H1 (cell line): ENCODE measurements at regions not wholly inside any gene's neighbourhood (a gene's known extent, or its start where the extent isn't known, plus 50 kb on each side); places are given as distances from the start of the nearest gene placed in this dataset.

Experiments
- HDAC6 ChIP-seq: IDR thresholded peaks from one replicate; pipeline ENCODE4 v1.7.1; 2012; ENCODE audit warnings: low read depth, mild to moderate bottlenecking, inconsistent platforms, low read length, moderate library complexity
- KDM4A ChIP-seq: IDR thresholded peaks from one replicate; pipeline ENCODE4 v1.7.1; 2012; ENCODE audit warnings: low read depth, mild to moderate bottlenecking, moderate library complexity, low read length, inconsistent platforms; ENCODE audit not compliant: severe bottlenecking
- POLR2AphosphoS5 ChIP-seq: IDR thresholded peaks from 2 replicates; pipeline ENCODE4 v1.6.1; 2011; ENCODE audit warnings: low read depth, low read length
- RXRA ChIP-seq: IDR thresholded peaks from 2 replicates; pipeline ENCODE4 v1.6.1; 2011; ENCODE audit warnings: low read depth, mild to moderate bottlenecking, low read length, moderate library complexity; ENCODE audit not compliant: insufficient read depth
- SRF ChIP-seq: IDR thresholded peaks from 2 replicates; pipeline ENCODE4 v1.6.1; 2011; ENCODE audit warnings: mild to moderate bottlenecking, low read depth, low read length, moderate library complexity
- TAF1 ChIP-seq: IDR thresholded peaks from 2 replicates; pipeline ENCODE4 v1.6.1; 2011; ENCODE audit warnings: mild to moderate bottlenecking, low read depth, low read length
- TF ChIP-seq, protein P1 (sequence below): IDR thresholded peaks from 2 replicates; pipeline ENCODE4 v1.6.1; 2012; ENCODE audit warnings: inconsistent platforms
- TF ChIP-seq, protein P2 (sequence below), 3 experiments: IDR thresholded peaks; 1 replicate in 2 of 3; 2 replicates in 1 of 3; pipeline versions ENCODE4 v1.5.1 to v1.6.1; 2011; ENCODE audit warnings: low read length in 3 of 3, mild to moderate bottlenecking in 3 of 3, inconsistent platforms in 2 of 3, low read depth in 1 of 3, moderate library complexity in 1 of 3; ENCODE audit not compliant: insufficient read depth in 1 of 3; ENCODE audit errors: control extremely low read depth in 1 of 3

DNA sequence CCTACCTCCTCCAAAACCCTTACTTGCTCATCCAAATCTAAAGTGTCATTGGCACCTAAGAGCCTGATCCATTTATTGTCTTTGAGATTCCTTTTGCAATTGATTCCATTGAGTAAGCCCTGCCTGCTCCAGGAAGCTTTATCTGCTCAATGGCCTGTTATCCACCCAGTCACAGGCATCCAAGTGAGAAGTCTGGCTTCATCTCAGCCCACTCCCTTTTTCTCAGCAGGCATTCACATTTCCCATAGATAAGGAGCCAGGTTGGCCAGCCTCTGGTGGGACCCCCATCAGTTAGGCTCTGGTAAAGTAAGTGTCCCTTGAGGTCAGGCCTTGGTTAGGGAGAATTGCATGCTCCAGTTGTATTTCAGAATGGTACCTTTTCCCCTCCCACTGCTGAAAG, 396.2 kb upstream of the ST6GAL2 start:
- TF ChIP-seq, protein P1, sequence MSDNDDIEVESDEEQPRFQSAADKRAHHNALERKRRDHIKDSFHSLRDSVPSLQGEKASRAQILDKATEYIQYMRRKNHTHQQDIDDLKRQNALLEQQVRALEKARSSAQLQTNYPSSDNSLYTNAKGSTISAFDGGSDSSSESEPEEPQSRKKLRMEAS, result no peak
- TF ChIP-seq HDAC6 (no peak), POLR2AphosphoS5 (no peak), SRF (no peak), TAF1 (no peak), KDM4A (no peak), RXRA (no peak)
- TF ChIP-seq, protein P2, sequence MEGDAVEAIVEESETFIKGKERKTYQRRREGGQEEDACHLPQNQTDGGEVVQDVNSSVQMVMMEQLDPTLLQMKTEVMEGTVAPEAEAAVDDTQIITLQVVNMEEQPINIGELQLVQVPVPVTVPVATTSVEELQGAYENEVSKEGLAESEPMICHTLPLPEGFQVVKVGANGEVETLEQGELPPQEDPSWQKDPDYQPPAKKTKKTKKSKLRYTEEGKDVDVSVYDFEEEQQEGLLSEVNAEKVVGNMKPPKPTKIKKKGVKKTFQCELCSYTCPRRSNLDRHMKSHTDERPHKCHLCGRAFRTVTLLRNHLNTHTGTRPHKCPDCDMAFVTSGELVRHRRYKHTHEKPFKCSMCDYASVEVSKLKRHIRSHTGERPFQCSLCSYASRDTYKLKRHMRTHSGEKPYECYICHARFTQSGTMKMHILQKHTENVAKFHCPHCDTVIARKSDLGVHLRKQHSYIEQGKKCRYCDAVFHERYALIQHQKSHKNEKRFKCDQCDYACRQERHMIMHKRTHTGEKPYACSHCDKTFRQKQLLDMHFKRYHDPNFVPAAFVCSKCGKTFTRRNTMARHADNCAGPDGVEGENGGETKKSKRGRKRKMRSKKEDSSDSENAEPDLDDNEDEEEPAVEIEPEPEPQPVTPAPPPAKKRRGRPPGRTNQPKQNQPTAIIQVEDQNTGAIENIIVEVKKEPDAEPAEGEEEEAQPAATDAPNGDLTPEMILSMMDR (IDR thresholded peaks at IDR 0.05; ENCODE audit: control extremely low read depth in 1 of 3, insufficient read depth in 1 of 3, low read depth in 1 of 3, low read length in 3 of 3), result no peak
